Activated CD4-positive, alpha-beta T cell treated with anti-CD3 and anti-CD28 coated beads, Interleukin-10, Interleukin-2, amounts not matched to agents 100 ng/mL and 50 ng/mL, durations not matched to agents 16 hours and 8 hours (primary cell): ENCODE measurements at regions not wholly inside any gene's neighbourhood (a gene's known extent, or its start where the extent isn't known, plus 50 kb on each side); places are given as distances from the start of the nearest gene placed in this dataset.
"Not testable (repeated sequence)": the region's sequence is repeated elsewhere in the genome, so short reads cannot be mapped to it uniquely, and the experiment has no call there.

Source experiments
- DNase-seq: peaks from one replicate; pipeline ENCODE4 v3.0.0-alpha.2; 2020

GRCh38 chrX:139198936-139199335, 331.6 kb upstream of the F9 start:
- no peak for DNase-seq

DNA sequence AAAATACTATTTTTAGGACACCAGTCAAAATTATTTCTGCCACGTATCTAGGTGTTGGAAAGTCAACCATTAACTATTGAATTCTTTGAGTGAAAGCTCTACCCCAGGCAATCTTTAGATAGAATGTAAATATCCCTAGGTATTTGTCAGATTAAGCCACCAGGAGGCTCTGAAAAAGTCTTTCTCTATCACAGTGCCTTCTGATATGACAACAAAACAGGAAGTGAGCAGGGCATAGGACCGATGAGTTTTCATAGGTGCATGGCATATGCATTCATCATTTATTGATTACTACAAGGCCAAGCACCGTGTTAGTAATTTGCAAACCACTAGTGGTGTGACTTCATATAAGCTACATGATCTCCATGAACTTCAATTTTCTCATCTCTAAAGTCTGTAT, 333.6 kb upstream of the F9 start:
- DNase-seq = no peak

- peak; percentile 10 for DNase-seq
Measured at GRCh38 chrX:139194571-139195280, 335.8 kb upstream of the F9 start.

GRCh38 chrX:139192386-139192961, 338.1 kb upstream of the F9 start:
- DNase-seq = no peak

DNA sequence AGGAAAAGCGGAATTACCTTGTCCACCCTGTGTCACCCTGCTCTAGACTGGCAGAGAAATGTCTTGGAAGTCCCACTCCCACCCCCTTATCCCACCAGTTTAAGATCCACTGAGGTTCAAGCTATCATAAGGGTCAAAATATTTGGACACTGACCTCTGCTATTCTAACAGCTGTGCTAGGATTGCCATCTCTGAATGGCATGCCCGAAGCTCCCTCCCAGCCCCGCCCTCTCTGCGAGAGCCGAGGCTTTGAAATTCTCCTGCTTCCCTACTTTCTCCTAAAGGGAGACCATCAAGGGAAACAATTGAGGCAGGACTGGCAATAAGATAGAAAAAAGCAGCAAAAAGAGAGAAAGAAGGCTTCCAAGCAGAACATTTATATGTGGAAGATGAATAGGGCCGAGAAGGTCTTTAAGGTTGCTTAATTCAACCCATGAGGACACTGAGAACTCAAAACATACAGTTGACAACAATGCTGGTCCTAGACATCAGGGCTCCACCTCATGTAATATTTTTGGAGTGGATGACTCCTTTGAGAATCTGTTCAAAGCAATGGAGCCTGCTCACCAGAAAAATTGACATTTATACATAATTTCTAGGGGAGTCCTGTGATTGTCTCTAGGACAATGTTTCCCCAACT, 338.7 kb upstream of the F9 start:
- DNase-seq = no peak

GRCh38 chrX:139191286-139191685, 339.3 kb upstream of the F9 start:
- DNase-seq = no peak

- no peak for DNase-seq
Measured at GRCh38 chrX:139187738-139188137, 342.8 kb upstream of the F9 start.

DNA sequence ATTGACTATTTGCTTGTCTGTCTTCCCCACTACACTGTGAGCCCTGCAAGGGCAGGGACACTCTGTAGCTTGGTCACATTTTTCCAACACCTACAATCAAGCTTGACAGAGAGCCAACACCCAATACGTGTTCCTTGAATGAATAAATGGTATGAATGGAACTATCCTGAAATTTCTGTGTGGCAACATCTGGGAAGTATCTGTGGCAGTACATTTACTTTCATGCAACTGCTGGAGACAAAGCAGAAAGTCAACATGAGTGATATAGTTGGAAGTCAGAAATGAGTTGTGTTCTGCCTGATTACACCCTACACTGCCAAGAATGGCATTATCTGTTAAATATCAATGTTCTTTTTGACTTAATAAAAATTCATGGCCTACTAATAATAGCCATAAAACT, 343.5 kb upstream of the F9 start:
- no peak for DNase-seq

DNA sequence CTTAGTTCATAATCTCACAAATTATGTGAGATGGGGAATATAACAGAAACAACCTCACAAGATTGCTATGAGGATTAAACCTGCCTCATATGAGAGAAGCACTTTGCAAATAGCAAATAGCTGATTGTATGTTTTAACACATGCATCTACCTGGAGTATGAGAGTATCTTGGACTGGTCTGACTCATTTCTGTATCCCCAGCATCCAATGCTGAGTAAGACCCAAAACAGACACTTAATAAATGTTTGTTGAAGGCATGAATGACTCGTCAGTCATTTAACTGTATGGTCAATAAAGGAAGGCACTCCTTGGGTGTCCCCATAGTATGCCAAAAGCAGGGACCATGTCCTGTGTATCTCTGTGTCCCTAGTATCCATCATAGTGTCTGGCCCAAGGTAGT, 350.9 kb upstream of the F9 start:
- peak; percentile 26 for DNase-seq

DNA sequence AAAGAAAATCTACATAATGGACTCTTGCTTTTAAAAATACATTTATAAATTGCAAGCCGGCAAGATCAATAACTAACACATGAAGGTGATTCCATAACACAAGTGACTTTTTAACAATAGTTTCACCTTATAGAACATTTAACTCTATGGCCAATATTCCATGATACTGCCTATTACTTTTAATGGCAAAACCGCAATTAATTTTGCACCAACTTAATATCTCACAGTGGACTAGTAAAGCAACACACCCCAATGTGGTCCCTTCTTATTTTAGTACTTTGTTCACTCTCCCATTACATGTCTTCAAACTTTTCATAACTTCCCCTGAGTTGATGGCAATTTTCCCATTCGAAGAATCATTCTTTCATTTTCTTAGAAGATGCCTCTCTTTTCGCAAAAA, 351.6 kb upstream of the F9 start:
- no peak for DNase-seq

GRCh38 chrX:139172731-139173130, 357.8 kb upstream of the F9 start:
- DNase-seq = no peak

DNA sequence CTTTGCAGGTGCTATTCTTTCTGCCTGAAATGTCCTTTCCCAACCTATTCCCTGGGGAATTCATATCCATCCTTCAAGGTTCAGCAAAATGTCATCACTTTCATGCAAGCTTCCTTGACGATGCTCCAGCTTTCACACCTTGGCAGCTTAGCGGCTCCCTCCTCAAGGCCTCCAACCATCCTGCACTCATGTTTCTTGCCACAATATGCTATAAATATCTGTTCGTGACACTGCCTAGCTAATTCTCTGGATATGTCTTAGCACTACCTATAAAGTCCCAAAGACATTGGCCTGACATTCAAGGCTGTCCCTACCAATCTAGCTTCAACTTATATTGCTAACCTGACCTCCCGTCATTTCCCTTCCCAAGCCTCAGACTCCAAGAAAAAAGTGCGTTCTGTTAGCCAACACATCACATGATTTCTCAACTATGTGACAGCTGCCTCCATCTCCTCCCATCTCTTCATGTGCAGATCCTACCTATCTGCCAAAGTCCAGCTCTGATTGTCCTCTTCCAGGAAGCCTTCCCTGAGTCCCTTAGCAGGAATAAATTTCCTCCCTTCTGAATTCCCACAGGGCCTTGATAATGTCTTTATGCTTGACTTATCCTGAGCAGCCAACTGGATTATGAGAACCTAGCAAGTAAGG, 359.9 kb upstream of the F9 start:
- DNase-seq = no peak

DNA sequence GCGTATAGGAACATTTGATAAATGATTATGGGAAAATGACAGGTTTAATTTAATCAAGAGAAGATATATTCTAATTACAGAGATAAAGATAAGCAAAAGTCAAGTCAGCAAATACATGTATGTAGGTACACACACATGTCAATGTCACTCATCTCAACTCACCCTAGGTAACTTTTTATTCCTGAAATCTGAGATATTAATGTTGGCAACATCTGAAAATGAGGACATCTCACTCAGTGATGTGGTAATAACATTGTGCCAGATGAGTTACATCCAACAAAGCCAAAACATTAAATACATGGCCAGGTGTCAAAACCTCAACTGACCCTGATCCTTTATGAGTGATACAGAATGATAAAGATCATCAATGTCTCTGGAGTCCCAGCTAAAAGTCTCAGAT, 363.3 kb upstream of the F9 start:
- no peak for DNase-seq

DNA sequence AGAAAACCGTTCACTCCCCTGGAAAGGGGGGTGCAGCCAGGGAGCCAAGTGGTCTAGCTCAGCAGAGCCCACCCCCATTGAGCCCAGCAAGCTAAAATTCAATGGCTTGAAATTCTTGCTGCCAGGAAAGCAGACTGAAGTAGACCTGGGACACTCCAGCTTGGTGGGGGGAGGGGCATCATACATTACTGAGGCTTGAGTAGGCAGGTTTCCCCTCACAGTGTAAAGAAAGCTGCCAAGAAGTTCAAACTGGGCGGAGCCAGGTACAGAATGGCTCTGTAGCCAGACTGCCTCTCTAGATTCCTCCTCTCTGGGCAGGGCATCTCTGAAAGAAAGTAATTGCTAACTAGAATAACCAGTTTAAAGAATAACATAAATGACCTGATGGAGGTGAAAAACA, 372.3 kb upstream of the F9 start:
- no peak for DNase-seq

- DNase-seq = no peak
Measured at GRCh38 chrX:139156356-139156755, 374.2 kb upstream of the F9 start.

- not testable (repeated sequence) for DNase-seq
Measured at GRCh38 chrX:139146625-139147024, 383.9 kb upstream of the F9 start.

GRCh38 chrX:139141370-139141769, 389.2 kb upstream of the F9 start:
- DNase-seq = no peak

DNA sequence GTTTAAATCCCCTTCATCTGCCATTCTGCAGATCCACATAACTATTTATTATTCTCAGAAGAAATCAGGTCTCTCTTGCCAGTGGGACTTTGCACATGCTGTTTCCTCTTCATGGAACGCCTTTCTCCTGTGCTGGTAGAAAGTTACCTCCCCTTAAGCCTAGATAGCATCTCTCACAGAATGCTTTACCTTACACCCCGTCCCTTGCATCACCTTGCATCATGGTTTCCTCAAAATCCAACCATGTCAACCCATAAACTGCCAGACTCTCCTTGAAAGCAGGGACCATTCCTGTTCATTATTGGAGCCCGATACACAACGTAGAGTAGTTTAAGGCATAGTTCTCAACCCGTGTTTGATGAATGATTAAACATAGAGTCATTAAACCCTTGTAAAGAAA, 396.2 kb upstream of the F9 start:
- no peak for DNase-seq

DNA sequence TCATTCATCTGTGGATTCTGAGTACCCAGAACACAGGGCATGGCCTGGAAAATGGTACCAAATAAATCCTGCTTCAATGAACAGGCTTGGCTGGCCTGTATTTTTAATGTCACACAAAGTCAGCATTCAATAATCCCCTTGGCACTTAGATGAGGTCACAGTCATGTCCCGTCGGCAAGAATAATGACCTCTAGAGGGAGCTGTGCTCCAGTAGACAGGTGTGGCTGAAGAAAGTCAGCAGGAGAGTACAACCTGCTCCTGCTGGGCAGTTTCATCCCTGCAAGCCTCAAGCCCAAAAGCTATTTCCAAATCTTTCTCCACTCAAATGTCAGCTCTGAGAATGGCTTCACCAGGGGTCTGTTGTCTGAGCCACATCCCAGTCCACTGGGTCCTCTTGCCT, 404.0 kb upstream of the F9 start:
- peak; percentile 49 for DNase-seq

- DNase-seq = no peak
Measured at GRCh38 chrX:139125916-139126315, 404.6 kb upstream of the F9 start.

- DNase-seq = peak; percentile 3
Measured at GRCh38 chrX:139121616-139122286, 408.8 kb upstream of the F9 start.

- DNase-seq = no peak
Measured at GRCh38 chrX:139120760-139121159, 409.2 kb upstream of the FGF13 start.

GRCh38 chrX:139113708-139114107, 402.2 kb upstream of the FGF13 start:
- DNase-seq = no peak

DNA sequence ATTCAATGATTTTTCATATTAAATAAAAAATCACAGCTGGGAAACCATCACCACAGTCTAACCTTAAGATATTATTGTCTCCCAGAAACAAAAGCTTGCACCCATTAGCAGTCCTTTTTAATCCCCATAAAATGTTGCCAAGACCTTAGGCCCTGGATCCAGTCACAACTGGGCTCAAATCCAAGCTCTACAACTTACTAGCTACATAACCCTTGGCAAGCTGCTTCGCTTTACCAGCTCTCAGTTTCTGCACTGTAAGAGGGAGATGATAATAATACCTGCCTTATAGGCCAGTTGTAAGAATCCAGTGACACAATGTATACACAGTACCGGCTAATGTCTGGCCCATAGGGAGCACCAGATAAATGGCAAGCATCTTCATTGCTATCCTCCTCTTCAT, 400.9 kb upstream of the FGF13 start:
- DNase-seq = no peak
